GM12878 (cell line): ENCODE measurements at regions not wholly inside any gene's neighbourhood (a gene's known extent, or its start where the extent isn't known, plus 50 kb on each side); places are given as distances from the start of the nearest gene placed in this dataset.

Source experiments
- ATAC-seq: fragments of 200-7000 bp; cut with Tn5 transposase; 3 replicates; pipeline ENCODE4 v1.9.1; 2020; ENCODE audit warnings: mild to moderate bottlenecking, moderate library complexity
- BruUV-seq: library from RNA; stranded (reverse); fragments of 400-500 nt; replicated peaks from 2 replicates; lab custom pipeline; 2021; lab: Mats Ljungman, UMichigan
- CTCF ChIA-PET: fragments of 300-600 bp; sonication (Branson Sonifier 250); formaldehyde crosslinking; extraction: SDS; loops from one replicate; lab custom pipeline; 2021; ENCODE audit warnings: inconsistent platforms; lab: Yijun Ruan, JAX
- POLR2A ChIA-PET: fragments of 350-600 bp; formaldehyde crosslinking; extraction: SDS; loops from one replicate; lab custom pipeline; 2021; ENCODE audit warnings: inconsistent platforms; lab: Charles Lee
- RAD21 ChIA-PET: fragments of 300-600 bp; sonication (Branson Sonifier 250); formaldehyde crosslinking; loops from one replicate; lab custom pipeline; 2023; ENCODE audit warnings: antibody characterized with exemption; ENCODE audit not compliant: unreplicated experiment; lab: Charles Lee
- SMC1A ChIA-PET: fragments of 300-600 bp; sonication (Branson Sonifier 250); formaldehyde crosslinking; loops from one replicate; lab custom pipeline; 2023; ENCODE audit not compliant: unreplicated experiment, uncharacterized antibody; lab: Charles Lee
- DNase-seq: peaks from one replicate; pipeline ENCODE4 v3.0.0-alpha.2; 2011; ENCODE audit warnings: low read depth, low spot score
- FAIRE-seq: peaks from 3 replicates; lab custom pipeline; 2011; peaks lifted over from hg19 to GRCh38; lab: Jason Lieb, UNC
- H2AFZ ChIP-seq: 2 replicates; pipeline ENCODE4 v1.6.0; 2011; ENCODE audit warnings: low read depth, low read length, control low read depth; ENCODE audit not compliant: control insufficient read depth
- H3K27ac ChIP-seq: 2 replicates; pipeline ENCODE4 v1.5.1; 2011; ENCODE audit warnings: control low read depth; ENCODE audit not compliant: control insufficient read depth, insufficient read depth
- H3K27me3 ChIP-seq, 2 experiments: replicated peaks in 1 of 2; 2 replicates each; pipeline versions ENCODE4 v1.6.0 to v1.6.1; 2011; ENCODE audit warnings: low read length in 1 of 2; ENCODE audit not compliant: control insufficient read depth in 2 of 2, insufficient read depth in 2 of 2
- H3K36me3 ChIP-seq, 2 experiments: 2 replicates each; pipeline ENCODE4 v1.5.1; 2011; ENCODE audit warnings: low read length in 1 of 2; ENCODE audit not compliant: control insufficient read depth in 2 of 2, insufficient read depth in 2 of 2
- H3K4me1 ChIP-seq: 2 replicates; pipeline ENCODE4 v1.6.1; 2011; ENCODE audit warnings: mild to moderate bottlenecking, low read length, moderate library complexity, mixed read lengths; ENCODE audit not compliant: control insufficient read depth, insufficient read depth
- H3K4me2 ChIP-seq: 2 replicates; pipeline ENCODE4 v1.6.0; 2011; ENCODE audit warnings: control low read depth; ENCODE audit not compliant: control insufficient read depth, insufficient read depth
- H3K4me3 ChIP-seq: fragments of 200-600 bp; sonication (generic); 2 replicates; pipeline ENCODE4 v1.5.1; 2016
- H3K79me2 ChIP-seq: 2 replicates; pipeline ENCODE4 v1.6.0; 2011; ENCODE audit warnings: low read length; ENCODE audit not compliant: control insufficient read depth, insufficient read depth
- H3K9ac ChIP-seq: 2 replicates; pipeline ENCODE4 v1.8.0; 2011; ENCODE audit warnings: low read length, control low read depth, mixed read lengths; ENCODE audit not compliant: control insufficient read depth, insufficient read depth
- H3K9me3 ChIP-seq: replicated peaks from 3 replicates; pipeline ENCODE4 v1.5.1; 2011; ENCODE audit warnings: mild to moderate bottlenecking, low read length; ENCODE audit not compliant: control insufficient read depth, insufficient read depth
- H4K20me1 ChIP-seq: 2 replicates; pipeline ENCODE4 v1.6.0; 2011; ENCODE audit not compliant: control insufficient read depth, insufficient read depth
- BHLHE40 ChIP-seq, 2 experiments: fragments of 450-650 bp in 1 of 2; IDR thresholded peaks; 2 replicates each; pipeline ENCODE4 v1.6.1; 2011 to 2017; ENCODE audit warnings: low read depth in 2 of 2, borderline replicate concordance in 1 of 2, improper control_type of control experiment in 1 of 2, low read length in 1 of 2, mild to moderate bottlenecking in 1 of 2
- CBFB ChIP-seq: IDR thresholded peaks from 2 replicates; pipeline ENCODE4 v1.6.1; 2016; ENCODE audit warnings: antibody characterized with exemption, low read depth
- CEBPB ChIP-seq, 2 experiments: fragments of 150-350 bp in 1 of 2; IDR thresholded peaks; 2 replicates each; pipeline ENCODE4 v1.6.1; 2012 to 2014; ENCODE audit warnings: low read depth in 2 of 2, low read length in 2 of 2, borderline replicate concordance in 1 of 2, inconsistent platforms in 1 of 2
- IKZF1 ChIP-seq: fragments of 450-650 bp; conservative IDR thresholded peaks from 2 replicates; pipeline ENCODE4 v1.6.1; 2017; ENCODE audit warnings: antibody characterized with exemption, mild to moderate bottlenecking
- NR2F1 ChIP-seq: fragments of 450-650 bp; conservative IDR thresholded peaks from 2 replicates; pipeline ENCODE4 v1.6.1; 2017; ENCODE audit warnings: mild to moderate bottlenecking
- PAX5 ChIP-seq: IDR thresholded peaks from 2 replicates; pipeline ENCODE4 v1.6.1; 2011; ENCODE audit warnings: low read depth, low read length, borderline replicate concordance
- RAD21 ChIP-seq: IDR thresholded peaks from 2 replicates; pipeline ENCODE4 v1.6.1; 2011; ENCODE audit warnings: mild to moderate bottlenecking, low read depth, low read length, moderate library complexity; ENCODE audit not compliant: insufficient read depth
- SMC3 ChIP-seq: IDR thresholded peaks from 2 replicates; pipeline ENCODE4 v1.6.1; 2011; ENCODE audit warnings: low read length, improper control_type of control experiment, borderline replicate concordance
- SUPT20H ChIP-seq: IDR thresholded peaks from 2 replicates; pipeline ENCODE4 v1.6.1; 2011; ENCODE audit warnings: low read depth, mild to moderate bottlenecking, low read length, moderate library complexity, borderline replicate concordance; ENCODE audit not compliant: control insufficient read depth
- YY1 ChIP-seq: IDR thresholded peaks from 2 replicates; pipeline ENCODE4 v1.6.1; 2011; ENCODE audit warnings: low read depth, mild to moderate bottlenecking, low read length
- ZNF384 ChIP-seq: IDR thresholded peaks from 2 replicates; pipeline ENCODE4 v1.6.1; 2012; ENCODE audit warnings: low read depth, mild to moderate bottlenecking, low read length, improper control_type of control experiment, borderline replicate concordance
- WGBS: methylation state at CpG from one replicate; pipeline ENCODE4 v1.1.6; 2016; ENCODE audit warnings: low lambda C conversion rate; ENCODE audit not compliant: insufficient replicate concordance, insufficient coverage; ENCODE audit errors: missing lambda C conversion rate; 5-methylcytosine and 5-hydroxymethylcytosine counted together
- in situ Hi-C: fragments of 300-500 bp; cut with MboI; formaldehyde crosslinking; loops from 9 replicates; pipeline ENCODE4 v1.14.3; 2018; ENCODE audit warnings: mixed read lengths
- intact Hi-C: fragments of 100-400 bp; cut with micrococcal nuclease; formaldehyde crosslinking; loops from one replicate; pipeline ENCODE4 v1.14.2; 2022; ENCODE audit not compliant: unreplicated experiment
- TF ChIP-seq, protein P1 (sequence below): fragments of 450-650 bp; IDR thresholded peaks from 2 replicates; pipeline ENCODE4 v1.6.1; 2016; ENCODE audit warnings: mild to moderate bottlenecking, moderate library complexity, borderline replicate concordance
- TF ChIP-seq, protein P2 (sequence below): fragments of 450-650 bp; formaldehyde crosslinking; IDR thresholded peaks from 2 replicates; pipeline ENCODE4 v1.5.0; 2022; ENCODE audit warnings: mild to moderate bottlenecking, missing genetic modification characterization

GRCh38 chr18:33839452-33840211, 261.6 kb downstream of the ASXL3 start:
- in situ Hi-C loops = loop anchor here (10.0 to 25.0 kb wide), 2 partner anchors 485 to 948 kb away; no protein-coding TSS in a partner anchor
- no peaks in the 10 kb centered on the region for H3K4me1 ChIP-seq
- no peaks in the 10 kb centered on the region for H3K9me3 ChIP-seq
- ChIA-PET CTCF (interaction anchor here (0.6 to 8.3 kb wide), 56 partner anchors 8 to 1201 kb away, joined by 3 to 87 read pairs (median 4); partner anchors contain the start of gene NOL4), RAD21 (interaction anchor here (0.7 to 6.9 kb wide), 17 partner anchors 10 to 1206 kb away, joined by 3 to 76 read pairs (median 4); no protein-coding TSS in a partner anchor), SMC1A (interaction anchor here (0.6 to 8.1 kb wide), 27 partner anchors 10 to 943 kb away, joined by 3 to 83 read pairs (median 4); no protein-coding TSS in a partner anchor), POLR2A (interaction anchor here (0.6 to 2.0 kb wide), 4 partner anchors 14 to 484 kb away, joined by 3 to 5 read pairs (median 4); no protein-coding TSS in a partner anchor)
- no peaks in the 10 kb centered on the region for H3K79me2 ChIP-seq
- WGBS = 18% methylated on average over 6 of the region's 6 CpGs
- FAIRE-seq (peak; percentile 84), DNase-seq (no peak), ATAC-seq (peak; percentile 72)
- no peak overlapping the region for H3K27ac ChIP-seq
- no peak overlapping the region for H3K4me2 ChIP-seq
- no peaks in the 10 kb centered on the region for H4K20me1 ChIP-seq
- H3K27me3 ChIP-seq = no peaks in the 10 kb centered on the region
- no peak overlapping the region for H2AFZ ChIP-seq
- no peak overlapping the region for H3K4me3 ChIP-seq
- H3K9ac ChIP-seq = no peak overlapping the region
- BruUV-seq = no TSS peak
- no peaks in the 10 kb centered on the region for H3K36me3 ChIP-seq
- intact Hi-C loops = loop anchor here (1.0 to 5.0 kb wide), 6 partner anchors 198 to 948 kb away; partner anchors contain the start of gene NOL4
- TF ChIP-seq BHLHE40 (IDR thresholded peaks at IDR 0.05; ENCODE audit: borderline replicate concordance in 1 of 2, low read depth in 2 of 2, low read length in 1 of 2) = no peak
- TF ChIP-seq PAX5 = no peak
- TF ChIP-seq SUPT20H = no peak
- peak; percentile 80 for TF ChIP-seq RAD21
- TF ChIP-seq, protein P1, sequence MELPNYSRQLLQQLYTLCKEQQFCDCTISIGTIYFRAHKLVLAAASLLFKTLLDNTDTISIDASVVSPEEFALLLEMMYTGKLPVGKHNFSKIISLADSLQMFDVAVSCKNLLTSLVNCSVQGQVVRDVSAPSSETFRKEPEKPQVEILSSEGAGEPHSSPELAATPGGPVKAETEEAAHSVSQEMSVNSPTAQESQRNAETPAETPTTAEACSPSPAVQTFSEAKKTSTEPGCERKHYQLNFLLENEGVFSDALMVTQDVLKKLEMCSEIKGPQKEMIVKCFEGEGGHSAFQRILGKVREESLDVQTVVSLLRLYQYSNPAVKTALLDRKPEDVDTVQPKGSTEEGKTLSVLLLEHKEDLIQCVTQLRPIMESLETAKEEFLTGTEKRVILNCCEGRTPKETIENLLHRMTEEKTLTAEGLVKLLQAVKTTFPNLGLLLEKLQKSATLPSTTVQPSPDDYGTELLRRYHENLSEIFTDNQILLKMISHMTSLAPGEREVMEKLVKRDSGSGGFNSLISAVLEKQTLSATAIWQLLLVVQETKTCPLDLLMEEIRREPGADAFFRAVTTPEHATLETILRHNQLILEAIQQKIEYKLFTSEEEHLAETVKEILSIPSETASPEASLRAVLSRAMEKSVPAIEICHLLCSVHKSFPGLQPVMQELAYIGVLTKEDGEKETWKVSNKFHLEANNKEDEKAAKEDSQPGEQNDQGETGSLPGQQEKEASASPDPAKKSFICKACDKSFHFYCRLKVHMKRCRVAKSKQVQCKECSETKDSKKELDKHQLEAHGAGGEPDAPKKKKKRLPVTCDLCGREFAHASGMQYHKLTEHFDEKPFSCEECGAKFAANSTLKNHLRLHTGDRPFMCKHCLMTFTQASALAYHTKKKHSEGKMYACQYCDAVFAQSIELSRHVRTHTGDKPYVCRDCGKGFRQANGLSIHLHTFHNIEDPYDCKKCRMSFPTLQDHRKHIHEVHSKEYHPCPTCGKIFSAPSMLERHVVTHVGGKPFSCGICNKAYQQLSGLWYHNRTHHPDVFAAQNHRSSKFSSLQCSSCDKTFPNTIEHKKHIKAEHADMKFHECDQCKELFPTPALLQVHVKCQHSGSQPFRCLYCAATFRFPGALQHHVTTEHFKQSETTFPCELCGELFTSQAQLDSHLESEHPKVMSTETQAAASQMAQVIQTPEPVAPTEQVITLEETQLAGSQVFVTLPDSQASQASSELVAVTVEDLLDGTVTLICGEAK = no peak
- TF ChIP-seq, protein P2, sequence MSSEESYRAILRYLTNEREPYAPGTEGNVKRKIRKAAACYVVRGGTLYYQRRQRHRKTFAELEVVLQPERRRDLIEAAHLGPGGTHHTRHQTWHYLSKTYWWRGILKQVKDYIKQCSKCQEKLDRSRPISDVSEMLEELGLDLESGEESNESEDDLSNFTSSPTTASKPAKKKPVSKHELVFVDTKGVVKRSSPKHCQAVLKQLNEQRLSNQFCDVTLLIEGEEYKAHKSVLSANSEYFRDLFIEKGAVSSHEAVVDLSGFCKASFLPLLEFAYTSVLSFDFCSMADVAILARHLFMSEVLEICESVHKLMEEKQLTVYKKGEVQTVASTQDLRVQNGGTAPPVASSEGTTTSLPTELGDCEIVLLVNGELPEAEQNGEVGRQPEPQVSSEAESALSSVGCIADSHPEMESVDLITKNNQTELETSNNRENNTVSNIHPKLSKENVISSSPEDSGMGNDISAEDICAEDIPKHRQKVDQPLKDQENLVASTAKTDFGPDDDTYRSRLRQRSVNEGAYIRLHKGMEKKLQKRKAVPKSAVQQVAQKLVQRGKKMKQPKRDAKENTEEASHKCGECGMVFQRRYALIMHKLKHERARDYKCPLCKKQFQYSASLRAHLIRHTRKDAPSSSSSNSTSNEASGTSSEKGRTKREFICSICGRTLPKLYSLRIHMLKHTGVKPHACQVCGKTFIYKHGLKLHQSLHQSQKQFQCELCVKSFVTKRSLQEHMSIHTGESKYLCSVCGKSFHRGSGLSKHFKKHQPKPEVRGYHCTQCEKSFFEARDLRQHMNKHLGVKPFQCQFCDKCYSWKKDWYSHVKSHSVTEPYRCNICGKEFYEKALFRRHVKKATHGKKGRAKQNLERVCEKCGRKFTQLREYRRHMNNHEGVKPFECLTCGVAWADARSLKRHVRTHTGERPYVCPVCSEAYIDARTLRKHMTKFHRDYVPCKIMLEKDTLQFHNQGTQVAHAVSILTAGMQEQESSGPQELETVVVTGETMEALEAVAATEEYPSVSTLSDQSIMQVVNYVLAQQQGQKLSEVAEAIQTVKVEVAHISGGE (CRISPR knock-in tag) = no peak
- no peak for TF ChIP-seq CBFB
- peak; percentile 84 for TF ChIP-seq ZNF384
- TF ChIP-seq NR2F1 = no peak
- no peak for TF ChIP-seq YY1
- no peak for TF ChIP-seq IKZF1
- TF ChIP-seq SMC3 = peak; percentile 57; the same call in 1 of the 2 replicates
- TF ChIP-seq CEBPB (IDR thresholded peaks at IDR 0.05; ENCODE audit: borderline replicate concordance in 1 of 2, low read depth in 2 of 2, low read length in 2 of 2) = no peak
